ENCODE measurements at regions not wholly inside any gene's neighbourhood (a gene's known extent, or its start where the extent isn't known, plus 50 kb on each side); places are given as distances from the start of the nearest gene placed in this dataset.

- no peak for TF ChIP-seq CTCF (IDR thresholded peaks at IDR 0.05)
- TF ChIP-seq POLR2A (IDR thresholded peaks at IDR 0.05): no peak
Observed at GRCh38 chr13:103528437-103528836, 462.2 kb upstream of the SLC10A2 start.
